ENCODE measurements at regions not wholly inside any gene's neighbourhood (a gene's known extent, or its start where the extent isn't known, plus 50 kb on each side); places are given as distances from the start of the nearest gene placed in this dataset.

DNA sequence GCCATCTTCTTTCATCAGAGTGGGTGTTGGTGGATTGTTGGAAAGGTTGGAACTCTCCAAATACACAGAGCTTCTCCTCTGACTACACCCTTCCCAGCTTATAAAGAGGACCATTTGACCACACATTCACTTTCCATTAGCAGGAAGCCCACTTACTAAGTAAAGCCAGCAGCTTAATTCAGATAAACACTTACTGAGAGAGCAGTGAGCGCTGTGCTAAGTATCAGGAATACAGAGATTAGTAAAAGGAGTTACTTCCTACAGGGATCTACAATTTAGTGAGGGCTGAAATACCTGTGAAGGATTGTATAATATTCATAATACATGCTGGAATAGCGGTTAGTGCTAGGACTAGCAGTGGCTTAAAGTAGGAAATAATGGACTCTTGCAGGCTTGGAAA, 343.0 kb downstream of the NYAP2 start:
- TF ChIP-seq CTCF (IDR thresholded peaks at IDR 0.05) (no peak), POLR2A (IDR thresholded peaks at IDR 0.05; ENCODE audit: low read depth) (no peak)

Data from esophagus muscularis mucosa (tissue), 3 donors.